Astrocyte (in vitro differentiated cells and primary cell): ENCODE measurements at regions not wholly inside any gene's neighbourhood (a gene's known extent, or its start where the extent isn't known, plus 50 kb on each side); places are given as distances from the start of the nearest gene placed in this dataset.

Source experiments
- DNase-seq: peaks from one replicate; pipeline ENCODE4 v3.0.0-alpha.2; 2010; ENCODE audit warnings: low read depth
- FAIRE-seq: peaks from 2 replicates; lab custom pipeline; 2011; peaks lifted over from hg19 to GRCh38; lab: Jason Lieb, UNC
- H2AFZ ChIP-seq: 2 replicates; pipeline ENCODE4 v1.6.0; 2012; ENCODE audit warnings: low read depth, low read length, inconsistent platforms
- H3K27ac ChIP-seq: 2 replicates; pipeline ENCODE4 v1.5.1; 2011; ENCODE audit warnings: low read depth, low read length, inconsistent platforms
- H3K27me3 ChIP-seq: 2 replicates; pipeline ENCODE4 v1.6.0; 2011; ENCODE audit warnings: low read length, inconsistent platforms; ENCODE audit not compliant: insufficient read depth
- H3K36me3 ChIP-seq: 2 replicates; pipeline ENCODE4 v1.5.1; 2011; ENCODE audit warnings: low read length, inconsistent platforms; ENCODE audit not compliant: insufficient read depth
- H3K4me1 ChIP-seq: 2 replicates; pipeline ENCODE4 v1.5.1; 2011; ENCODE audit warnings: low read length, inconsistent platforms; ENCODE audit not compliant: insufficient read depth
- H3K4me2 ChIP-seq: 2 replicates; pipeline ENCODE4 v1.6.0; 2012; ENCODE audit warnings: low read length, inconsistent platforms
- H3K4me3 ChIP-seq: 2 replicates; pipeline ENCODE4 v1.5.1; 2011; ENCODE audit warnings: low read depth, mild to moderate bottlenecking, low read length, inconsistent platforms; ENCODE audit not compliant: insufficient read depth
- H3K79me2 ChIP-seq: 2 replicates; pipeline ENCODE4 v1.6.0; 2012; ENCODE audit warnings: mild to moderate bottlenecking, low read length, inconsistent platforms; ENCODE audit not compliant: insufficient read depth
- H3K9ac ChIP-seq: 2 replicates; pipeline ENCODE4 v1.6.0; 2012; ENCODE audit warnings: mild to moderate bottlenecking, low read length, inconsistent platforms
- H3K9me3 ChIP-seq: 2 replicates; pipeline ENCODE4 v1.5.1; 2012; ENCODE audit warnings: low read depth, mild to moderate bottlenecking, low read length, inconsistent platforms; ENCODE audit not compliant: insufficient read depth
- H4K20me1 ChIP-seq: 2 replicates; pipeline ENCODE4 v1.6.0; 2012; ENCODE audit warnings: low read length, inconsistent platforms; ENCODE audit not compliant: insufficient read depth
- H3K27ac Mint-ChIP-seq: one replicate; pipeline ENCODE4 v1.8.0; 2021; ENCODE audit warnings: mild to moderate bottlenecking, mixed read lengths; ENCODE audit not compliant: unreplicated experiment
- H3K27me3 Mint-ChIP-seq: one replicate; pipeline ENCODE4 v1.8.0; 2021; ENCODE audit warnings: low read depth, mixed read lengths; ENCODE audit not compliant: unreplicated experiment
- H3K36me3 Mint-ChIP-seq: one replicate; pipeline ENCODE4 v1.8.0; 2021; ENCODE audit warnings: low read depth, mixed read lengths; ENCODE audit not compliant: unreplicated experiment
- H3K4me1 Mint-ChIP-seq: one replicate; pipeline ENCODE4 v1.8.0; 2021; ENCODE audit warnings: low read depth, mixed read lengths; ENCODE audit not compliant: unreplicated experiment
- H3K4me3 Mint-ChIP-seq: one replicate; pipeline ENCODE4 v1.8.0; 2021; ENCODE audit warnings: mild to moderate bottlenecking, moderate library complexity, mixed read lengths; ENCODE audit not compliant: unreplicated experiment
- H3K9me3 Mint-ChIP-seq: one replicate; pipeline ENCODE4 v1.8.0; 2021; ENCODE audit warnings: mild to moderate bottlenecking, mixed read lengths; ENCODE audit not compliant: unreplicated experiment
- EZH2 ChIP-seq: IDR thresholded peaks from 2 replicates; pipeline ENCODE4 v1.6.1; 2012; ENCODE audit warnings: mild to moderate bottlenecking, low read length, inconsistent platforms; ENCODE audit not compliant: insufficient read depth
- TF ChIP-seq, protein P1 (sequence below): IDR thresholded peaks from 2 replicates; pipeline ENCODE4 v1.5.1; 2011; ENCODE audit warnings: low read depth, mild to moderate bottlenecking, inconsistent platforms, low read length, moderate library complexity; ENCODE audit not compliant: insufficient read depth

DNA sequence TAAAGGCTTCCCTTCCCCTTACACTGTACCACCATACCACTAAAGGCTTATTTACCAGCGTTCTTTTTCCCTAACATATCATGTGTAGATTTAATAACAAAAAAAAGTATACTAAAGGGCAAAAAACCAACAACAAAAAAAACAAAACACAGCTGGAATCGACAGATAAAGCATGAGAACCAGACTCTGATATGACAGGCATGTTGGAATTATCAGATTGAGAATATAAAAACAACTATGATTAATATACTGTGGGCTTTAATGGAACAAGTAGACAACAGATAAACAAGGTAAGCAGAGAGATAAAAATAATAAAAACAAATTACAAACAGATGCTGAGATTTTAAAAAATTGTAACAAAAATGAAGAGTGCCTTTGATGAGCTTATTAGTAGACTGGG is 754.1 kb upstream of the MDGA2 start:
- no peak for FAIRE-seq
- no peaks in the 10 kb centered on the region for H3K36me3 ChIP-seq
- H4K20me1 ChIP-seq: no peaks in the 10 kb centered on the region
- peaks cover 2% of the 10 kb centered on the region for H3K27me3 Mint-ChIP-seq
- H3K27me3 ChIP-seq: no peaks in the 10 kb centered on the region
- no peaks in the 10 kb centered on the region for H3K36me3 Mint-ChIP-seq
- H3K4me1 ChIP-seq: no peaks in the 10 kb centered on the region
- no peak overlapping the region for H3K4me3 ChIP-seq
- no peak overlapping the region for H3K4me3 Mint-ChIP-seq
- no peak overlapping the region for H2AFZ ChIP-seq
- H3K9ac ChIP-seq: no peak overlapping the region
- DNase-seq: no peak
- peaks cover 2% of the 10 kb centered on the region for H3K9me3 Mint-ChIP-seq
- TF ChIP-seq EZH2: no peak
- TF ChIP-seq, protein P1, sequence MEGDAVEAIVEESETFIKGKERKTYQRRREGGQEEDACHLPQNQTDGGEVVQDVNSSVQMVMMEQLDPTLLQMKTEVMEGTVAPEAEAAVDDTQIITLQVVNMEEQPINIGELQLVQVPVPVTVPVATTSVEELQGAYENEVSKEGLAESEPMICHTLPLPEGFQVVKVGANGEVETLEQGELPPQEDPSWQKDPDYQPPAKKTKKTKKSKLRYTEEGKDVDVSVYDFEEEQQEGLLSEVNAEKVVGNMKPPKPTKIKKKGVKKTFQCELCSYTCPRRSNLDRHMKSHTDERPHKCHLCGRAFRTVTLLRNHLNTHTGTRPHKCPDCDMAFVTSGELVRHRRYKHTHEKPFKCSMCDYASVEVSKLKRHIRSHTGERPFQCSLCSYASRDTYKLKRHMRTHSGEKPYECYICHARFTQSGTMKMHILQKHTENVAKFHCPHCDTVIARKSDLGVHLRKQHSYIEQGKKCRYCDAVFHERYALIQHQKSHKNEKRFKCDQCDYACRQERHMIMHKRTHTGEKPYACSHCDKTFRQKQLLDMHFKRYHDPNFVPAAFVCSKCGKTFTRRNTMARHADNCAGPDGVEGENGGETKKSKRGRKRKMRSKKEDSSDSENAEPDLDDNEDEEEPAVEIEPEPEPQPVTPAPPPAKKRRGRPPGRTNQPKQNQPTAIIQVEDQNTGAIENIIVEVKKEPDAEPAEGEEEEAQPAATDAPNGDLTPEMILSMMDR: no peak
- no peak overlapping the region for H3K27ac Mint-ChIP-seq
- H3K4me1 Mint-ChIP-seq: no peaks in the 10 kb centered on the region
- H3K79me2 ChIP-seq: no peaks in the 10 kb centered on the region
- no peak overlapping the region for H3K4me2 ChIP-seq
- no peak overlapping the region for H3K27ac ChIP-seq
- H3K9me3 ChIP-seq: no peaks in the 10 kb centered on the region

DNA sequence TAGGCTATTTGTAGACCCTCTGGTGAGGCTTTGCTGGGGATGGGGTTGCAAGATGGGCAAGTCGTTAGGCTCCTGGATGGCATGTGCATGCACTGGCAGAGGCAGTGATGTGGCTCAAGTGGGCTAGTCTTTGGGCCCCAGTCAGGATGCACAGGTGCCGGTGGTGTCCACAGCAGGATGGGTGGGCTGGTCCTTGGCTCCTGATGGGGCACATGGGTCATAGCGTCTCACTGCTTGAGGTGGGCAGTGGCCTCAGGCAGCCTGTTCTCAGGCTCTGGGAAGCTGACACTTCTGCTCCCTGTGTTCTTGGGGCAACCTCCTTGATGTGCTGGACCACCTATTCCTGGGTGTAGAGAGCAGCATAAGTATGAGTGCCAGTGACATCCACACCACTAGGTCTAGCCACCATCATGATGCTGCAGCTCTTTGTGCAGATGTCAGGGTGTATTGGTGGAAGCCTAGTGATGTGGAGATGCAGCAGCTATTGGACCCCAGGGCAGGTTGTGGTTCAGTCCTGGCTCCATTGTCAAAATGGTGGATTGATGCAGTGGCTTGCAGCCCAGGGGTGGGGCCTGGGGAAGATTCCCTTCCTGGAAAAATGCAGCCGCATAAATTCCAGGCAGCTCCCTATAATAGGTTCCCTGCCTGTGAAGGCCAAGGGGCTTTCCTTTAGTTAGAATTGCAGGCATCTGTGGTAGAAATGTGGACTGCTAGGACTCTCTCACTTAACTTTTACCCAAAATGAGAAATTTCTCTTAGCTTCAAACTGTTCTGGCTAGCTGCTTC is 742.5 kb upstream of the MDGA2 start:
- no peak overlapping the region for H3K9ac ChIP-seq
- FAIRE-seq: no peak
- no peak overlapping the region for H3K27ac Mint-ChIP-seq
- DNase-seq: no peak
- no peak overlapping the region for H2AFZ ChIP-seq
- H3K27me3 Mint-ChIP-seq: no peaks in the 10 kb centered on the region
- H3K27ac ChIP-seq: no peak overlapping the region
- no peak overlapping the region for H3K4me3 ChIP-seq
- TF ChIP-seq, protein P1: no peak
- no peak for TF ChIP-seq EZH2
- peaks cover 11% of the 10 kb centered on the region for H3K9me3 Mint-ChIP-seq
- H3K27me3 ChIP-seq: no peaks in the 10 kb centered on the region
- H3K4me1 Mint-ChIP-seq: no peaks in the 10 kb centered on the region
- no peak overlapping the region for H3K4me2 ChIP-seq
- H3K9me3 ChIP-seq: no peaks in the 10 kb centered on the region
- H3K4me3 Mint-ChIP-seq: no peak overlapping the region
- no peaks in the 10 kb centered on the region for H3K36me3 ChIP-seq
- no peaks in the 10 kb centered on the region for H3K36me3 Mint-ChIP-seq
- no peaks in the 10 kb centered on the region for H3K4me1 ChIP-seq
- no peaks in the 10 kb centered on the region for H3K79me2 ChIP-seq
- H4K20me1 ChIP-seq: no peaks in the 10 kb centered on the region

DNA sequence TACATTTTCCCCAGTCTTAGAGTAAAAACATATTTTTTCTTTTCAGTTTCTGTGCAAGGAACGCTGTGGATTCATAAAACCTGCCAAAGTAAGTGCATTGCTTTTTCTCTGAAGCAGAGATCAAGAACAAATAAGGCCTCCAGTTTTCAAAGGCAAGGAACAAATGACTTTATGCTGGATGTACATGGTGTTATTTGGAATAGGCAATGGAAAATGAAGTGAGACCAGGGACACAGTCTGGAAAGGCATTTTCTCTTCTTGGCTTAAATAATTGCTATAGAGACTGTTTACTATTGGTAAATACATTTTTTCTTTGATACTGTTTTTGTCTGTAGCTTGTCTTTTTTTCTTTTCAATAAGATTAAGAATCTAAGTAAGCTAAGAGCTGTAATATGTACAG is 725.9 kb upstream of the MDGA2 start:
- DNase-seq: no peak
- Histone ChIP-seq H3K79me2 (no peaks in the 10 kb centered on the region), H3K9me3 (no peaks in the 10 kb centered on the region), H2AFZ (no peak overlapping the region), H3K9ac (no peak overlapping the region), H3K4me3 (no peak overlapping the region), H3K27ac (no peak overlapping the region), H4K20me1 (no peaks in the 10 kb centered on the region), H3K27me3 (no peaks in the 10 kb centered on the region), H3K36me3 (no peaks in the 10 kb centered on the region), H3K4me2 (no peak overlapping the region), H3K4me1 (no peaks in the 10 kb centered on the region)
- FAIRE-seq: no peak
- Mint-ChIP-seq H3K27ac (no peak overlapping the region), H3K4me3 (no peak overlapping the region), H3K9me3 (peaks cover 6% of the 10 kb centered on the region), H3K4me1 (no peaks in the 10 kb centered on the region), H3K36me3 (no peaks in the 10 kb centered on the region), H3K27me3 (no peaks in the 10 kb centered on the region)
- TF ChIP-seq, protein P1: no peak
- no peak for TF ChIP-seq EZH2
